Liver (tissue), 3 donors: ENCODE measurements at regions not wholly inside any gene's neighbourhood (a gene's known extent, or its start where the extent isn't known, plus 50 kb on each side); places are given as distances from the start of the nearest gene placed in this dataset.
"Not testable (repeated sequence)": the region's sequence is repeated elsewhere in the genome, so short reads cannot be mapped to it uniquely, and the experiment has no call there.

Source experiments
- ATF3 ChIP-seq: IDR thresholded peaks from 2 replicates; pipeline ENCODE4 v1.6.1; 2016; ENCODE audit warnings: antibody characterized with exemption
- CTCF ChIP-seq: fragments of 150-350 bp; IDR thresholded peaks from 2 replicates; pipeline ENCODE4 v1.5.1; 2017; ENCODE audit warnings: improper control_type of control experiment, low read depth, low read length; ENCODE audit not compliant: missing input control
- EGR1 ChIP-seq, 2 donors: IDR thresholded peaks; 2 replicates each; pipeline ENCODE4 v1.6.1; 2016 to 2018; ENCODE audit warnings: antibody characterized with exemption in 2 of 2, low read depth in 2 of 2
- HNF4A ChIP-seq, 2 donors: conservative IDR thresholded peaks; 2 replicates each; pipeline ENCODE4 v1.6.1; 2016; ENCODE audit warnings: antibody characterized with exemption in 2 of 2, mild to moderate bottlenecking in 2 of 2
- JUND ChIP-seq, 2 donors: IDR thresholded peaks; 2 replicates each; pipeline ENCODE4 v1.6.1; 2016; ENCODE audit warnings: antibody characterized with exemption in 2 of 2
- MAX ChIP-seq: IDR thresholded peaks from 2 replicates; pipeline ENCODE4 v1.6.1; 2016; ENCODE audit warnings: antibody characterized with exemption
- NR2F2 ChIP-seq: IDR thresholded peaks from 2 replicates; pipeline ENCODE4 v1.6.1; 2016; ENCODE audit warnings: antibody characterized with exemption
- RAD21 ChIP-seq, 2 donors: IDR thresholded peaks; 2 replicates each; pipeline ENCODE4 v1.6.1; 2016; ENCODE audit warnings: antibody characterized with exemption in 2 of 2, mild to moderate bottlenecking in 2 of 2
- REST ChIP-seq: IDR thresholded peaks from 2 replicates; pipeline ENCODE4 v1.6.1; 2016; ENCODE audit warnings: antibody characterized with exemption, mild to moderate bottlenecking
- RXRA ChIP-seq, 2 donors: IDR thresholded peaks; 2 replicates each; pipeline ENCODE4 v1.6.1; 2017 to 2018; ENCODE audit warnings: antibody characterized with exemption in 2 of 2, mild to moderate bottlenecking in 1 of 2
- SP1 ChIP-seq: IDR thresholded peaks from 2 replicates; pipeline ENCODE4 v1.6.1; 2018; ENCODE audit warnings: antibody characterized with exemption, mild to moderate bottlenecking
- TAF1 ChIP-seq: conservative IDR thresholded peaks from 2 replicates; pipeline ENCODE4 v1.6.1; 2016; ENCODE audit warnings: antibody characterized with exemption, mild to moderate bottlenecking
- YY1 ChIP-seq: IDR thresholded peaks from 2 replicates; pipeline ENCODE4 v1.6.1; 2016; ENCODE audit warnings: antibody characterized with exemption, mild to moderate bottlenecking
- ZBTB33 ChIP-seq: IDR thresholded peaks from 2 replicates; pipeline ENCODE4 v1.6.1; 2016; ENCODE audit warnings: antibody characterized with exemption
- donor health status: healthy.
- donor health status: healthy.

- not testable (repeated sequence) for TF ChIP-seq RAD21 (IDR thresholded peaks at IDR 0.05); NR2F2; CTCF; EGR1 (IDR thresholded peaks at IDR 0.05; ENCODE audit: low read depth in 2 of 2); MAX; RXRA (IDR thresholded peaks at IDR 0.05); ATF3; JUND (IDR thresholded peaks at IDR 0.05); HNF4A (conservative IDR thresholded peaks at IDR 0.05); ZBTB33; SP1; REST; YY1; TAF1
These were observed 341.1 kb downstream of the BCL2L11 start for GRCh38 chr2:111461831-111462230.
